ENCODE measurements at regions not wholly inside any gene's neighbourhood (a gene's known extent, or its start where the extent isn't known, plus 50 kb on each side); places are given as distances from the start of the nearest gene placed in this dataset.

- DNase-seq (no peak), ATAC-seq (ENCODE audit: low read depth) (no peak)
- Mint-ChIP-seq H3K4me3 (no peak overlapping the region), H3K9me3 (peaks cover 11% of the 10 kb centered on the region), H3K27me3 (no peaks in the 10 kb centered on the region), H3K4me1 (no peaks in the 10 kb centered on the region), H3K27ac (no peak overlapping the region), H3K36me3 (ENCODE audit: low read depth) (no peaks in the 10 kb centered on the region)
- intact Hi-C loops (cut with micrococcal nuclease): no loop called here
- CTCF ChIA-PET: no interaction called here
- no peak for TF ChIP-seq CTCF (IDR thresholded peaks at IDR 0.05)
- POLR2A ChIA-PET: no interaction called here
Measured at GRCh38 chr4:129905256-129905655, 809.3 kb downstream of the C4orf33 start.

- peaks cover 5% of the 10 kb centered on the region for H3K9me3 Mint-ChIP-seq
- no peak overlapping the region for H3K4me3 Mint-ChIP-seq
- H3K4me1 Mint-ChIP-seq: no peaks in the 10 kb centered on the region
- no peak for TF ChIP-seq CTCF (IDR thresholded peaks at IDR 0.05)
- no peak overlapping the region for H3K27ac Mint-ChIP-seq
- H3K36me3 Mint-ChIP-seq (ENCODE audit: low read depth): no peaks in the 10 kb centered on the region
- DNase-seq: no peak
- CTCF ChIA-PET: no interaction called here
- no peaks in the 10 kb centered on the region for H3K27me3 Mint-ChIP-seq
- ATAC-seq (ENCODE audit: low read depth): no peak
- POLR2A ChIA-PET: no interaction called here
- intact Hi-C loops (cut with micrococcal nuclease): no loop called here
Measured at GRCh38 chr4:129908117-129908516, 812.2 kb downstream of the C4orf33 start.

- DNase-seq (no peak), ATAC-seq (ENCODE audit: low read depth) (no peak)
- intact Hi-C loops (cut with micrococcal nuclease): no loop called here
- Mint-ChIP-seq H3K27me3 (no peaks in the 10 kb centered on the region), H3K36me3 (ENCODE audit: low read depth) (no peaks in the 10 kb centered on the region), H3K4me1 (no peaks in the 10 kb centered on the region), H3K9me3 (no peaks in the 10 kb centered on the region), H3K27ac (no peak overlapping the region), H3K4me3 (no peak overlapping the region)
- TF ChIP-seq CTCF (IDR thresholded peaks at IDR 0.05): no peak
- ChIA-PET CTCF (no interaction called here), POLR2A (no interaction called here)
Measured at GRCh38 chr4:129916991-129917390, 821.0 kb downstream of the C4orf33 start.

- H3K36me3 Mint-ChIP-seq (ENCODE audit: low read depth): no peaks in the 10 kb centered on the region
- H3K4me1 Mint-ChIP-seq: no peaks in the 10 kb centered on the region
- intact Hi-C loops (cut with micrococcal nuclease): no loop called here
- DNase-seq (no peak), ATAC-seq (ENCODE audit: low read depth) (no peak)
- H3K27me3 Mint-ChIP-seq: no peaks in the 10 kb centered on the region
- no peak for TF ChIP-seq CTCF (IDR thresholded peaks at IDR 0.05)
- H3K27ac Mint-ChIP-seq: no peak overlapping the region
- no peak overlapping the region for H3K4me3 Mint-ChIP-seq
- H3K9me3 Mint-ChIP-seq: no peaks in the 10 kb centered on the region
- CTCF ChIA-PET: no interaction called here
- POLR2A ChIA-PET: no interaction called here
Measured at GRCh38 chr4:129917651-129918050, 821.7 kb downstream of the C4orf33 start.

- Mint-ChIP-seq H3K4me3 (no peak overlapping the region), H3K4me1 (no peaks in the 10 kb centered on the region), H3K27ac (no peak overlapping the region), H3K36me3 (ENCODE audit: low read depth) (no peaks in the 10 kb centered on the region), H3K9me3 (no peaks in the 10 kb centered on the region), H3K27me3 (no peaks in the 10 kb centered on the region)
- ATAC-seq (ENCODE audit: low read depth) (no peak), DNase-seq (no peak)
- intact Hi-C loops (cut with micrococcal nuclease): no loop called here
- CTCF ChIA-PET: no interaction called here
- no peak for TF ChIP-seq CTCF (IDR thresholded peaks at IDR 0.05)
- POLR2A ChIA-PET: no interaction called here
Measured at GRCh38 chr4:129926936-129927335, 831.0 kb downstream of the C4orf33 start.

Data from activated B cell treated with CpG ODN at 0.5 μM for 24 hours (primary cell).